H1 (cell line): ENCODE measurements at regions not wholly inside any gene's neighbourhood (a gene's known extent, or its start where the extent isn't known, plus 50 kb on each side); places are given as distances from the start of the nearest gene placed in this dataset.

Source experiments
- CTCF ChIA-PET: fragments of 300-600 bp; sonication (Branson Sonifier 250); formaldehyde crosslinking; loops from one replicate; lab custom pipeline; 2021; ENCODE audit not compliant: partially characterized antibody; lab: Charles Lee
- POLR2A ChIA-PET: fragments of 300-600 bp; sonication (Branson Sonifier 250); formaldehyde crosslinking; loops from one replicate; lab custom pipeline; 2021; ENCODE audit warnings: inconsistent platforms; ENCODE audit not compliant: partially characterized antibody; lab: Charles Lee
- DNase-seq, 2 experiments: peaks; one replicate each; pipeline versions ENCODE4 v3.0.0 to v3.0.0-alpha.2; 2010 to 2022; ENCODE audit warnings: low spot score in 2 of 2, low read depth in 1 of 2, mixed read lengths in 1 of 2
- FAIRE-seq: peaks from 2 replicates; lab custom pipeline; 2011; peaks lifted over from hg19 to GRCh38; lab: Jason Lieb, UNC
- H2AFZ ChIP-seq: 2 replicates; pipeline ENCODE4 v1.8.1; 2012; ENCODE audit warnings: low read length, inconsistent platforms
- H2AK5ac ChIP-seq: 2 replicates; pipeline ENCODE4 v1.6.1; 2013; ENCODE audit warnings: low read depth, low read length
- H2BK120ac ChIP-seq: replicated peaks from 2 replicates; pipeline ENCODE3; 2013; ENCODE audit warnings: low read depth, low read length, inconsistent platforms
- H2BK12ac ChIP-seq: 2 replicates; pipeline ENCODE4 v1.6.1; 2013; ENCODE audit warnings: low read depth, low read length
- H2BK15ac ChIP-seq: 2 replicates; pipeline ENCODE4 v1.6.1; 2013; ENCODE audit warnings: low read length
- H2BK20ac ChIP-seq: 2 replicates; pipeline ENCODE4 v1.6.1; 2013; ENCODE audit warnings: low read length
- H2BK5ac ChIP-seq: 2 replicates; pipeline ENCODE4 v1.6.1; 2013; ENCODE audit warnings: low read depth, low read length
- H3K14ac ChIP-seq: 2 replicates; pipeline ENCODE4 v1.6.1; 2013; ENCODE audit warnings: inconsistent platforms; ENCODE audit not compliant: insufficient read length
- H3K18ac ChIP-seq: 2 replicates; pipeline ENCODE4 v1.6.1; 2013; ENCODE audit warnings: low read length; ENCODE audit errors: extremely low read depth
- H3K23ac ChIP-seq: 2 replicates; pipeline ENCODE4 v1.6.1; 2013; ENCODE audit warnings: inconsistent platforms; ENCODE audit not compliant: insufficient read length
- H3K23me2 ChIP-seq: 2 replicates; pipeline ENCODE4 v1.6.1; 2013; ENCODE audit warnings: low read depth, low read length
- H3K27ac ChIP-seq: 2 replicates; pipeline ENCODE4 v1.6.1; 2011; ENCODE audit warnings: low read depth, low read length, inconsistent platforms
- H3K27me3 ChIP-seq, 4 experiments: replicated peaks in 1 of 4; 1 replicate in 1 of 4; 2 replicates in 3 of 4; pipeline versions ENCODE4 v1.6.1 to v1.8.1; 2011 to 2013; ENCODE audit warnings: low read length in 3 of 4, mild to moderate bottlenecking in 3 of 4, inconsistent platforms in 2 of 4, mixed read lengths in 2 of 4, moderate library complexity in 1 of 4; ENCODE audit not compliant: control insufficient read depth in 3 of 4, insufficient read depth in 3 of 4; ENCODE audit errors: extremely low read depth in 1 of 4
- H3K36me3 ChIP-seq, 4 experiments: 2 replicates each; pipeline versions ENCODE4 v1.6.1 to v1.8.1; 2011 to 2013; ENCODE audit warnings: mild to moderate bottlenecking in 4 of 4, low read length in 3 of 4, moderate library complexity in 2 of 4, control low read depth in 1 of 4, inconsistent platforms in 1 of 4; ENCODE audit not compliant: insufficient read depth in 4 of 4, control insufficient read depth in 2 of 4
- H3K4ac ChIP-seq: replicated peaks from 2 replicates; pipeline ENCODE3; 2013; ENCODE audit warnings: low read length, low read depth, mixed read lengths, inconsistent platforms; ENCODE audit not compliant: insufficient read length
- H3K4me1 ChIP-seq, 4 experiments: replicated peaks in 1 of 4; 1 replicate in 1 of 4; 2 replicates in 3 of 4; pipeline versions ENCODE4 v1.6.1 to v1.8.1; 2011 to 2013; ENCODE audit warnings: low read length in 3 of 4, inconsistent platforms in 2 of 4, mixed read lengths in 1 of 4; ENCODE audit not compliant: insufficient read depth in 4 of 4, control insufficient read depth in 3 of 4
- H3K4me2 ChIP-seq, 2 experiments: 2 replicates each; pipeline versions ENCODE4 v1.6.1 to v1.8.1; 2011 to 2013; ENCODE audit warnings: low read depth in 2 of 2, low read length in 2 of 2, control low read depth in 1 of 2, inconsistent platforms in 1 of 2, mild to moderate bottlenecking in 1 of 2; ENCODE audit not compliant: insufficient read depth in 1 of 2
- H3K4me3 ChIP-seq, 4 experiments: fragments of 200-600, 300-600 bp in 1 of 4; sonication (generic), shearing (Covaris generic), sonication (Bioruptor Twin) in 1 of 4; 2 replicates each; pipeline versions ENCODE4 v1.5.1 to v1.8.1; 2011 to 2016; ENCODE audit warnings: low read length in 4 of 4, low read depth in 3 of 4, control low read depth in 2 of 4, inconsistent platforms in 2 of 4, mild to moderate bottlenecking in 2 of 4, mixed read lengths in 1 of 4, moderate library complexity in 1 of 4; ENCODE audit not compliant: insufficient read depth in 2 of 4; ENCODE audit errors: extremely low read depth in 1 of 4
- H3K56ac ChIP-seq: replicated peaks from 2 replicates; pipeline ENCODE3; 2013; ENCODE audit warnings: low read depth, mild to moderate bottlenecking, mixed read lengths, low read length, inconsistent platforms; ENCODE audit not compliant: insufficient read length
- H3K79me1 ChIP-seq: 2 replicates; pipeline ENCODE4 v1.6.1; 2013; ENCODE audit warnings: low read depth, low read length, control low read depth
- H3K79me2 ChIP-seq, 2 experiments: 2 replicates each; pipeline versions ENCODE4 v1.6.1 to v1.8.1; 2012 to 2013; ENCODE audit warnings: low read length in 2 of 2, mild to moderate bottlenecking in 2 of 2, inconsistent platforms in 1 of 2; ENCODE audit not compliant: insufficient read depth in 2 of 2, control insufficient read depth in 1 of 2
- H3K9ac ChIP-seq, 4 experiments: replicated peaks in 1 of 4; 1 replicate in 1 of 4; 2 replicates in 3 of 4; pipeline versions ENCODE4 v1.6.1 to v1.8.1; 2011 to 2013; ENCODE audit warnings: low read depth in 3 of 4, low read length in 3 of 4, control low read depth in 2 of 4, mild to moderate bottlenecking in 2 of 4, moderate library complexity in 2 of 4, inconsistent platforms in 1 of 4; ENCODE audit errors: extremely low read depth in 1 of 4
- H3K9me3 ChIP-seq, 2 experiments: 2 replicates each; pipeline versions ENCODE4 v1.6.1 to v1.8.1; 2012 to 2013; ENCODE audit warnings: mild to moderate bottlenecking in 2 of 2, moderate library complexity in 2 of 2, control low read depth in 1 of 2, inconsistent platforms in 1 of 2, low read depth in 1 of 2, low read length in 1 of 2, mixed read lengths in 1 of 2; ENCODE audit not compliant: insufficient read depth in 2 of 2
- H4K20me1 ChIP-seq, 2 experiments: replicated peaks in 1 of 2; 2 replicates each; pipeline versions ENCODE3 to v1.8.1; 2011 to 2013; ENCODE audit warnings: inconsistent platforms in 2 of 2, low read length in 2 of 2, mild to moderate bottlenecking in 1 of 2; ENCODE audit not compliant: insufficient read depth in 2 of 2, control insufficient read depth in 1 of 2
- H4K5ac ChIP-seq: 2 replicates; pipeline ENCODE4 v1.6.1; 2013; ENCODE audit warnings: low read length, low read depth, mixed read lengths, inconsistent platforms; ENCODE audit not compliant: insufficient read length
- H4K8ac ChIP-seq: 2 replicates; pipeline ENCODE4 v1.8.0; 2013; ENCODE audit warnings: mild to moderate bottlenecking, moderate library complexity, low read length, inconsistent platforms; ENCODE audit not compliant: insufficient read depth; ENCODE audit errors: extremely low read depth
- H4K91ac ChIP-seq: replicated peaks from 2 replicates; pipeline ENCODE3; 2013; ENCODE audit warnings: low read length, mixed read lengths, inconsistent platforms; ENCODE audit not compliant: insufficient read length
- CBX8 ChIP-seq: fragments of 300-800, 300-1000 bp; sonication (generic); IDR thresholded peaks from 2 replicates; pipeline ENCODE4 v1.7.1; 2016; ENCODE audit warnings: low read depth, low read length, borderline replicate concordance
- CEBPB ChIP-seq: IDR thresholded peaks from 2 replicates; pipeline ENCODE4 v1.6.1; 2012; ENCODE audit warnings: low read depth, low read length
- CHD1 ChIP-seq: IDR thresholded peaks from 2 replicates; pipeline ENCODE4 v1.6.1; 2012; ENCODE audit warnings: low read depth, low read length, improper control_type of control experiment
- CREB1 ChIP-seq: IDR thresholded peaks from 2 replicates; pipeline ENCODE4 v1.6.1; 2012; ENCODE audit warnings: inconsistent platforms
- RBBP5 ChIP-seq: IDR thresholded peaks from 2 replicates; pipeline ENCODE4 v1.7.1; 2012; ENCODE audit warnings: low read depth, mild to moderate bottlenecking, inconsistent platforms, low read length, moderate library complexity, borderline replicate concordance
- RXRA ChIP-seq: IDR thresholded peaks from 2 replicates; pipeline ENCODE4 v1.6.1; 2011; ENCODE audit warnings: low read depth, mild to moderate bottlenecking, low read length, moderate library complexity; ENCODE audit not compliant: insufficient read depth
- TAF1 ChIP-seq: IDR thresholded peaks from 2 replicates; pipeline ENCODE4 v1.6.1; 2011; ENCODE audit warnings: mild to moderate bottlenecking, low read depth, low read length
- WGBS, 2 experiments: shearing (Covaris generic) in 1 of 2; methylation state at CpG; one replicate each; pipeline versions ENCODE4 v1.1.6 to v1.1.7; 2013 to 2015; ENCODE audit warnings: low lambda C conversion rate in 2 of 2, mixed read lengths in 2 of 2, inconsistent platforms in 1 of 2, low coverage in 1 of 2, missing lambda C conversion rate in 1 of 2; ENCODE audit not compliant: insufficient replicate concordance in 2 of 2, insufficient coverage in 1 of 2, insufficient read length in 1 of 2; ENCODE audit errors: extremely low coverage in 1 of 2, missing lambda C conversion rate in 1 of 2; 5-methylcytosine and 5-hydroxymethylcytosine counted together

GRCh38 chr1:238672806-238673205, 713.6 kb upstream of the CHRM3 start:
- Histone ChIP-seq H2BK15ac (no peak overlapping the region), H3K79me1 (no peaks in the 10 kb centered on the region), H3K27me3 (peaks cover 0 to 1% (median 0%) of the 10 kb centered on the region in 4 experiments; a peak in 1 of 7 replicates), H4K8ac (no peak overlapping the region), H3K36me3 (no peaks in the 10 kb centered on the region), H3K9ac (no peak overlapping the region), H3K9me3 (no peaks in the 10 kb centered on the region), H3K79me2 (no peaks in the 10 kb centered on the region), H3K18ac (no peak overlapping the region), H3K23ac (no peak overlapping the region), H4K5ac (no peak overlapping the region), H3K4me1 (no peaks in the 10 kb centered on the region), H2BK12ac (no peak overlapping the region), H2BK120ac (no peak overlapping the region), H3K56ac (no peak overlapping the region), H3K4ac (no peak overlapping the region), H2BK5ac (no peak overlapping the region), H3K14ac (no peak overlapping the region), H4K91ac (no peak overlapping the region), H2AFZ (no peak overlapping the region), H3K4me2 (no peak overlapping the region), H2AK5ac (no peak overlapping the region), H3K23me2 (no peaks in the 10 kb centered on the region), H3K4me3 (no peak overlapping the region), H4K20me1 (no peaks in the 10 kb centered on the region), H3K27ac (no peak overlapping the region), H2BK20ac (no peak overlapping the region)
- ChIA-PET CTCF (interaction anchor here (0.9 kb wide), 1 partner anchor 38 kb away, joined by 4 read pairs; no protein-coding TSS in a partner anchor), POLR2A (no interaction called here)
- FAIRE-seq = no peak
- no peak for TF ChIP-seq CBX8
- no peak for TF ChIP-seq CHD1
- no peak for TF ChIP-seq RXRA
- no peak for TF ChIP-seq CREB1
- TF ChIP-seq TAF1 = no peak
- TF ChIP-seq RBBP5 = no peak
- no peak for TF ChIP-seq CEBPB
- DNase-seq = no peak
- 97% methylated on average over 3 of the region's 3 CpGs; no CpG with 5 or more reads in 1 of the 2 experiments for WGBS, 2 experiments
